Activated effector memory CD4-positive, alpha-beta T cell treated with Interleukin-2 at 50 U/mL for 16 hours (primary cell): ENCODE measurements at regions not wholly inside any gene's neighbourhood (a gene's known extent, or its start where the extent isn't known, plus 50 kb on each side); places are given as distances from the start of the nearest gene placed in this dataset.
"Not testable (repeated sequence)": the region's sequence is repeated elsewhere in the genome, so short reads cannot be mapped to it uniquely, and the experiment has no call there.

Experiments used
- DNase-seq: peaks from one replicate; pipeline ENCODE4 v3.0.0-alpha.2; 2020

- DNase-seq: no peak
Measured at GRCh38 chr4:1572521-1572920, 111.6 kb downstream of the FAM53A start.

GRCh38 chr4:1572010-1572385, 112.1 kb downstream of the FAM53A start:
- DNase-seq: no peak

- no peak for DNase-seq
Measured at GRCh38 chr4:1571165-1572009, 112.7 kb downstream of the FAM53A start.

GRCh38 chr4:1570291-1571164, 113.6 kb downstream of the FAM53A start:
- no peak for DNase-seq

GRCh38 chr4:1569461-1570151, 114.5 kb downstream of the FAM53A start:
- DNase-seq: no peak

- DNase-seq: no peak
Measured at GRCh38 chr4:1568855-1569460, 115.2 kb downstream of the FAM53A start.

GRCh38 chr4:1567808-1568581, 116.1 kb downstream of the FAM53A start:
- DNase-seq: no peak

GRCh38 chr4:1567519-1567807, 116.7 kb downstream of the FAM53A start:
- DNase-seq: no peak

- no peak for DNase-seq
Measured at GRCh38 chr4:1566838-1567518, 117.1 kb downstream of the FAM53A start.

- DNase-seq: not testable (repeated sequence)
Measured at GRCh38 chr4:1566301-1566837, 117.7 kb downstream of the FAM53A start.

GRCh38 chr4:1565598-1566295, 118.4 kb downstream of the FAM53A start:
- DNase-seq: no peak

GRCh38 chr4:1564535-1565375, 119.4 kb downstream of the FAM53A start:
- no peak for DNase-seq

- DNase-seq: no peak
Measured at GRCh38 chr4:1563768-1564485, 120.2 kb downstream of the FAM53A start.

GRCh38 chr4:1563241-1563640, 120.9 kb downstream of the FAM53A start:
- DNase-seq: no peak

GRCh38 chr4:1562771-1563170, 121.3 kb downstream of the FAM53A start:
- DNase-seq: no peak

- no peak for DNase-seq
Measured at GRCh38 chr4:1562371-1562770, 121.7 kb downstream of the FAM53A start.

GRCh38 chr4:1561286-1561990, 122.7 kb downstream of the FAM53A start:
- DNase-seq: no peak

- DNase-seq: no peak
Measured at GRCh38 chr4:1559896-1560650, 124.0 kb downstream of the FAM53A start.
